ENCODE measurements at regions not wholly inside any gene's neighbourhood (a gene's known extent, or its start where the extent isn't known, plus 50 kb on each side); places are given as distances from the start of the nearest gene placed in this dataset.

DNA sequence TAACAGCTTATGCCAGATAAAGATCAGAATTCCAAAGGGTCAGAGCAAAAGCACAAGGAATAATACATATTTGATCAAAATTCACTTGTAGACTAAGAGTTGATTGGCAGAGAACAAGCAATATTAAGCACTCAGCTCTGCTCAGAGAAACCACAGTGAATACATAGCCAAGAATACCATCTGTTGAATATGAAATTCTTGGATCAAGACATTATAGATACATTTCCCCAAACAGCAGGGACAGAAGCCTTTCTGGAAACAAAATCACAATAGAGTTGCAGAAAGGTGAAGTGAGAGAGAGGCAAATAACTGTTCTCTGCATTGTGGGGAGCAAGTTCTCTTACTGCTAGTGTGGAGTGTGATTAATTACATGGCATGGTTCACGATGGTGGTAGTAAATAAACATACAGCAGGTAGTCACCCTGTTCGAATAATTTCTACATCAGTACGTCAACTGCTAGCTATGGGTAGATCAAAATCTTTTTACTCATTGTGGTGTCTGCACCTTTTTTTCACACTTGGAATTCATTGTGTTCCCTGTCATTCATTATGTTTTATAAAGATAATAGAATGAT lies 366.7 kb downstream of the PCDH7 start:
- no peak for TF ChIP-seq CTCF (IDR thresholded peaks at IDR 0.05)
- Histone ChIP-seq H3K4me3 (no peak overlapping the region), H3K27ac (peak overlapping the region; percentile 1 to 3)
- no peak for DNase-seq (ENCODE audit: low spot score)

DNA sequence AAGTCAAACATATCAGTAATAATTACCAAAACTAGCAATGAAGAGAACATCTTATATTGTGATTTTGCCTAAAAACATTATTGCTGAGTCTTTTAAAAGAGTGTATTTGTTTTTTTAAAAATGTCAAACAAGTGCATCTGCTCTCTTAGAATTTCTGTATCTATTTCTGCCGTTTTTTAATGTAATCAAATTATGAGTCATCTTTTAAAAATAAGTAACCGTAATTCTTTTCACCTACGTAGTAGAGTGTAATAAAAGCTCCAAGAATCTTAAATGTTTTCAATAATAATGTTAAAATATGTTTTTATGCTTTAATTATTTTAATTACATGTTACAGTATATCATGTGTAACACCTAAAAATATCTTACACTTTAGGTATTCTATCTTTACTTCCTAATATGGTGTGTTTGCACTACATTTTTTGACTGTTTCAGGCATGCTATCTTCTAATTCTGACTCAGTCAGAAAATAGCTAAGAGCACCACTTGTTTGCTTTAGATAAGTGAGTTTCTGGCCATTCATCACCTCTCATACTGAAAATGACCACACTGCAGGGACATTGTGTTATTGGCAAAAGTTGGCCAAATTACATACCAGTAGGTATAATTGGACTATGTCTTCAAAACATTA lies 368.5 kb downstream of the PCDH7 start:
- peak overlapping the region; percentile 62 to 63 for H3K27ac ChIP-seq
- no peak for TF ChIP-seq CTCF (IDR thresholded peaks at IDR 0.05)
- H3K4me3 ChIP-seq = no peak overlapping the region
- DNase-seq (ENCODE audit: low spot score) = no peak

- H3K27ac ChIP-seq = peak overlapping the region; percentile 47 to 63
- no peak overlapping the region for H3K4me3 ChIP-seq
- no peak for DNase-seq (ENCODE audit: low spot score)
- no peak for TF ChIP-seq CTCF (IDR thresholded peaks at IDR 0.05)
Observed at GRCh38 chr4:31089815-31090214, 369.6 kb downstream of the PCDH7 start.

GRCh38 chr4:31094474-31094873 lies 374.3 kb downstream of the PCDH7 start:
- DNase-seq (ENCODE audit: low spot score) = no peak
- no peak overlapping the region for H3K27ac ChIP-seq
- no peak overlapping the region for H3K4me3 ChIP-seq
- TF ChIP-seq CTCF (IDR thresholded peaks at IDR 0.05) = no peak

DNA sequence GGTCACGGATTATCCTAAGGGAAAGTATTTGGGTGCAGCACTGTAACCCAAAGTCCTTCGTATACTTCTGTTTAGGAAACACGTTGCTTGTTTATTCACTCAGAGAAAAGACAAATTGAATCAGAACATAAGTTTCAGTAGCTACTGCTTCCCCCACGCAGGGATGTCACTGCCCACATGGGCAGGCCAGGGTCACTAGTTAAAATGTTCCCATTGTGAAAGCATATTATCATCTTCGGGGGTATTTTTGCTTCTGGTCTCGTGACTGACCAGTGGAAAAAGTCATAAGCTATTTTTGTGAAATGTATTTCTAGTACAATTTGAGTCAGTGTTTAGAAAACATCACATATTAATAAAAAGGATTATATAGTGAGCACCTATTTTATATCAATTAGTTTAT lies 377.8 kb downstream of the PCDH7 start:
- peak overlapping the region; percentile 32 for H3K4me3 ChIP-seq
- no peak for DNase-seq (ENCODE audit: low spot score)
- peak overlapping the region; percentile 5 to 31 for H3K27ac ChIP-seq
- TF ChIP-seq CTCF (IDR thresholded peaks at IDR 0.05) = no peak

DNA sequence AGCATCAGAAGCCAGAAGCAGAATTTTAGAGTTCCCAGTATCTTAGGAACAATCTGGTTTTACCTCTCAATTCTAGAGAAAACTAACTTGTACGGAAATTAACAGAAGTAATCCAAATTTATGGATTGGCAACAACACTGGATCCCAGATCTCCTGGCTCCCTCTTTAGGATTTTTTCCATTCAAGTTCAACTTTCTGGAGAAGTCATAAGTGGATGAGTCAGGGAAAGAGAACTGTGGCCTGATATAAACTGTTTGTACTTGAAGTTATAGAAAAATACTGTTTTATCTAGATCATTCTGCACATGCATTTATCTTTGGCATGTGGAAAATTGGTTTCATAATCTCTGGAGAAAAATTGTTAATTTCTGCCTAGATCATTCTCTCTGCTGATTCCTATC lies 380.4 kb downstream of the PCDH7 start:
- TF ChIP-seq CTCF (IDR thresholded peaks at IDR 0.05) = no peak
- H3K27ac ChIP-seq = peak overlapping the region; percentile 24 to 32
- no peak for DNase-seq (ENCODE audit: low spot score)

GRCh38 chr4:31104043-31104442 lies 383.9 kb downstream of the PCDH7 start:
- TF ChIP-seq CTCF (IDR thresholded peaks at IDR 0.05) = no peak
- DNase-seq (ENCODE audit: low spot score) = no peak
- Histone ChIP-seq H3K4me3 (no peak overlapping the region), H3K27ac (no peak overlapping the region)

More for the DNA sequence above, 380.4 kb downstream of the PCDH7 start:
- H3K4me3 ChIP-seq = no peak overlapping the region
